Esophagus (tissue), 2 donors: ENCODE measurements at regions not wholly inside any gene's neighbourhood (a gene's known extent, or its start where the extent isn't known, plus 50 kb on each side); places are given as distances from the start of the nearest gene placed in this dataset.

Source experiments
- H3K27ac ChIP-seq, 2 donors: one replicate each; pipeline ENCODE4 v1.5.1; 2013; ENCODE audit warnings: low read depth in 2 of 2, mild to moderate bottlenecking in 2 of 2, inconsistent platforms in 1 of 2, low read length in 1 of 2, moderate library complexity in 1 of 2
- H3K27me3 ChIP-seq, 2 donors: one replicate each; pipeline ENCODE4 v1.6.1; 2013; ENCODE audit warnings: low read length in 2 of 2, control low read depth in 1 of 2, mild to moderate bottlenecking in 1 of 2; ENCODE audit not compliant: insufficient read depth in 2 of 2, control insufficient read depth in 1 of 2
- H3K36me3 ChIP-seq, 2 donors: one replicate each; pipeline ENCODE4 v1.6.1; 2013; ENCODE audit warnings: low read length in 1 of 2; ENCODE audit not compliant: control insufficient read depth in 2 of 2, insufficient read depth in 2 of 2
- H3K4me1 ChIP-seq, 2 donors: one replicate each; pipeline ENCODE4 v1.6.1; 2013; ENCODE audit warnings: low read length in 1 of 2; ENCODE audit not compliant: control insufficient read depth in 2 of 2, insufficient read depth in 2 of 2
- H3K4me3 ChIP-seq, 2 donors: one replicate each; pipeline ENCODE4 v1.5.1; 2013; ENCODE audit warnings: low read length in 2 of 2, mild to moderate bottlenecking in 2 of 2, low read depth in 1 of 2, moderate library complexity in 1 of 2
- H3K9me3 ChIP-seq, 2 donors: one replicate each; pipeline ENCODE4 v1.6.1; 2013; ENCODE audit warnings: mild to moderate bottlenecking in 2 of 2, low read depth in 1 of 2, low read length in 1 of 2, moderate library complexity in 1 of 2; ENCODE audit not compliant: control insufficient read depth in 2 of 2, insufficient read depth in 1 of 2
- WGBS, 2 donors: extraction: QIAGEN DNeasy Blood & Tissue Kit; methylation state at CpG; one replicate each; pipeline ENCODE4 v1.1.7; 2013; 5-methylcytosine and 5-hydroxymethylcytosine counted together
- donor health status: healthy with polysubstance abuse.
- donor health status: Bipolar disorder and iron deficiency.

DNA sequence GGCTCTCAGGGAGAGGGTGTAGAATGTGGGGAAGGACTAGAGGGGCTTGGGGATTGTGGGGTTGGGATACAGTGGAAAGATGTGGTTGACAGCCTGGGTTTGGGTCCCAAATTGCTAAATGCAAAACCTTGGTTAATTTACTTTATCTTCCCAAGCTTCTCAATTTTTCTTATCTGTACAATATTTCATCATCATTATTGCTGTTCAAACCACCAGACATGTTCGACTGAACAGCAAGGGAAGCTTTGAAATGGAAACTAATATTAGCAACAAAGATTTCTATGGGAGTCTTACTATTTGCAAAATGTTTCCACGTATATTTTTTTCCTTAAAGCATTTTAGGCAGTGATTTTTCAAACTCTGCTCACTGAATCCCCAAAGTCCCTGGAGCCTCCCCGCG is 67.0 kb upstream of the KAZN start:
- WGBS, 2 donors: 84 to 89% methylated on average over 4 of the region's 4 CpGs
- no peaks in the 10 kb centered on the region for H3K36me3 ChIP-seq
- H3K9me3 ChIP-seq: no peaks in the 10 kb centered on the region
- no peak overlapping the region for H3K27ac ChIP-seq
- no peak overlapping the region for H3K4me3 ChIP-seq
- no peaks in the 10 kb centered on the region for H3K4me1 ChIP-seq
- H3K27me3 ChIP-seq: no peaks in the 10 kb centered on the region

GRCh38 chr1:14535619-14536355 is 62.7 kb upstream of the KAZN start:
- Histone ChIP-seq H3K36me3 (no peaks in the 10 kb centered on the region), H3K27ac (no peak overlapping the region), H3K4me3 (no peak overlapping the region), H3K9me3 (no peaks in the 10 kb centered on the region), H3K4me1 (no peaks in the 10 kb centered on the region), H3K27me3 (no peaks in the 10 kb centered on the region)
- 75 to 78% methylated on average over 6 of the region's 6 CpGs for WGBS, 2 donors

- Histone ChIP-seq H3K27me3 (no peaks in the 10 kb centered on the region), H3K9me3 (no peaks in the 10 kb centered on the region), H3K4me3 (no peak overlapping the region), H3K4me1 (no peaks in the 10 kb centered on the region), H3K36me3 (no peaks in the 10 kb centered on the region), H3K27ac (no peak overlapping the region)
- 85 to 91% methylated on average over 4 of the region's 4 CpGs for WGBS, 2 donors
Observed at GRCh38 chr1:14538335-14538734, 60.1 kb upstream of the KAZN start.

GRCh38 chr1:14539309-14539708 is 59.2 kb upstream of the KAZN start:
- Histone ChIP-seq H3K9me3 (no peaks in the 10 kb centered on the region), H3K4me1 (no peaks in the 10 kb centered on the region)
- 76 to 92% methylated on average over 3 of the region's 3 CpGs for WGBS, 2 donors

GRCh38 chr1:14539953-14540563 is 58.4 kb upstream of the KAZN start:
- H3K4me3 ChIP-seq: no peak overlapping the region
- no peaks in the 10 kb centered on the region for H3K36me3 ChIP-seq
- H3K9me3 ChIP-seq: no peaks in the 10 kb centered on the region
- no peak overlapping the region for H3K27ac ChIP-seq
- H3K27me3 ChIP-seq: no peaks in the 10 kb centered on the region
- 74 to 76% methylated on average over 9 of the region's 9 CpGs for WGBS, 2 donors
- H3K4me1 ChIP-seq: no peaks in the 10 kb centered on the region

More at GRCh38 chr1:14539309-14539708, 59.2 kb upstream of the KAZN start:
- Histone ChIP-seq H3K36me3 (no peaks in the 10 kb centered on the region), H3K27me3 (no peaks in the 10 kb centered on the region), H3K27ac (no peak overlapping the region), H3K4me3 (no peak overlapping the region)

DNA sequence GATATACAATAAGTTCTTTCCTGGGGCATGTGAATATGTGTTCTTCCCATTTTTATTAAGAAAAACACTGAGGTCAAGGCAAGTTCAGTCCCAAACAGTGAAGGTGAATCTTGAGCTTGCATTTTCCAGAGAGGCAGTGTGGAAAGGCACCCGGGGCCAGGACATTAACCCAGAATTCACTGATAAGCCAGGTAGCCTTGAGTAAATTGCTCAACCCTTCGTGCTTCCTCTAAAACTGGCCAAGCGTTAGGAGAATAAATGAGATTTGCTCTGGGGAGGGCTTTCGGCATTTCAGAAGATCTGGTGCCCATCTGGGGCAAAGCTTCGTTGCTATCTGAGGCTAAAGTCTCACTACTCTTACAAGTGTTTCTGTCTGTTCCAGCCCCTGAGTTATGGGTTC is 57.1 kb upstream of the KAZN start:
- H3K27ac ChIP-seq: no peak overlapping the region
- no peaks in the 10 kb centered on the region for H3K36me3 ChIP-seq
- H3K4me3 ChIP-seq: no peak overlapping the region
- H3K27me3 ChIP-seq: no peaks in the 10 kb centered on the region
- H3K9me3 ChIP-seq: no peaks in the 10 kb centered on the region
- no peaks in the 10 kb centered on the region for H3K4me1 ChIP-seq
- WGBS, 2 donors: 74 to 86% methylated on average over 5 of the region's 5 CpGs

- no peaks in the 10 kb centered on the region for H3K27me3 ChIP-seq
- H3K4me1 ChIP-seq: no peaks in the 10 kb centered on the region
- no peak overlapping the region for H3K4me3 ChIP-seq
- peak overlapping the region in 1 of 2 donors; percentile 47 for H3K27ac ChIP-seq
- 76 to 84% methylated on average over 7 of the region's 7 CpGs for WGBS, 2 donors
- H3K36me3 ChIP-seq: no peaks in the 10 kb centered on the region
- no peaks in the 10 kb centered on the region for H3K9me3 ChIP-seq
Observed at GRCh38 chr1:14543191-14543840, 55.2 kb upstream of the KAZN start.

DNA sequence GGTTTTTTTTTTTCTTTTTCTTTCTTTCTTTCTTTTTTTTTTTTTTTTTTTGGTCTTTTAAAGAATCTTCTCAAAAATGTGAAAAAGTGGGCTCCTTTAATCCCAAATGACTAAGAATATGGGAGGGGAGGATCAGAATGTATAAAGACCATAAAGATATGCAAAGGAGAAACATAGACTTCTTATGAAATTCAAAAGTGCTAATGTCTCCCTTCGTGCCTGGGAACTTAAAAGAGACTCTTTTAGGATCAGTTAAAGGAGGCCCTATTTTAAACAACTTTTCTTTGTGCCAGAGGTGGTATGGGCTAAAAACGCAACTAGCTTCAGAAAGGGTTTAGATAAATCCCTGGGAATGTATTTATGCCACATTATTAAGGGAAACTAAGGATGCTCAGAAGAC is 54.2 kb upstream of the KAZN start:
- Histone ChIP-seq H3K4me3 (no peak overlapping the region), H3K27me3 (no peaks in the 10 kb centered on the region), H3K4me1 (no peaks in the 10 kb centered on the region), H3K27ac (no peak overlapping the region), H3K9me3 (no peaks in the 10 kb centered on the region), H3K36me3 (no peaks in the 10 kb centered on the region)
- WGBS, 2 donors: 75 to 79% methylated on average over 2 of the region's 2 CpGs

DNA sequence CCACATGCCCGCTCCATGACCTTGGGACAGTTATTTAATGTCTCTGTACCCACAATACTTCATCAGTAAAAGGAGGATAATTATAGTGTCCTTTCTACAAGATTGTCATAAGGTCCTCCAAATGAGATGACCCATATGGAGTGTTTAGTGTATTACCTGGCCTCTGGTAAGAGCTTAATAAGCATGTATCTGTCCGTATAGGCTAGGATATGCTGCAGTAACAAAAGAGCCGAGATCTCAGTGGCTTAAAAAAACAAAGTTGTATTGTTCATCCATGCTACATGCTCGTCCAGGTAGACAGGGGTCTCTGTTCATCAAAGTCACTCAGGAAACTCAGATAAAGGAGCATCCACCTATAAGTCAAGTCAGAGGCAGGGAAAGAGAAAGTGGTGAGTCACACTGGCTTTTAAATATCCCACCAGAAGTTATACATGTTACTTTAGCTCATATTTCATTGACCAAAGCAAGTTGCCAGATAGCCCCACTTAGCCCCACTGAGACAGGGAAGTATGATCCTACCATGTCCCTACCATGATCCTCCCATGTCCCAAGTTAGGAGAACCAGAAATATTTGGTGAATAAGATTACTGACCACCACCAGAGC is 53.0 kb upstream of the KAZN start:
- no peak overlapping the region for H3K4me3 ChIP-seq
- no peaks in the 10 kb centered on the region for H3K4me1 ChIP-seq
- no peak overlapping the region for H3K27ac ChIP-seq
- H3K36me3 ChIP-seq: no peaks in the 10 kb centered on the region
- H3K27me3 ChIP-seq: no peaks in the 10 kb centered on the region
- 86 to 87% methylated on average over 4 of the region's 4 CpGs for WGBS, 2 donors
- H3K9me3 ChIP-seq: no peaks in the 10 kb centered on the region
